ENCODE measurements at regions not wholly inside any gene's neighbourhood (a gene's known extent, or its start where the extent isn't known, plus 50 kb on each side); places are given as distances from the start of the nearest gene placed in this dataset.

- no peaks in the 10 kb centered on the region for H3K9me3 ChIP-seq (ENCODE audit: control insufficient read depth, insufficient read depth, low read length)
These were observed 566.5 kb downstream of the LRFN5 start for GRCh38 chr14:42173206-42173605.

GRCh38 chr14:42172304-42172703 is 565.6 kb downstream of the LRFN5 start:
- H3K9me3 ChIP-seq (ENCODE audit: control insufficient read depth, insufficient read depth, low read length): no peaks in the 10 kb centered on the region
- H3K9ac ChIP-seq (ENCODE audit: low read depth, low read length): no peak overlapping the region
- no peaks in the 10 kb centered on the region for H3K4me1 ChIP-seq (ENCODE audit: insufficient read depth, low read length)
- H3K36me3 ChIP-seq (ENCODE audit: insufficient read depth, low read length): no peaks in the 10 kb centered on the region

More at GRCh38 chr14:42173206-42173605, 566.5 kb downstream of the LRFN5 start:
- Histone ChIP-seq H3K36me3 (ENCODE audit: insufficient read depth, low read length) (no peaks in the 10 kb centered on the region), H3K9ac (ENCODE audit: low read depth, low read length) (no peak overlapping the region), H3K4me1 (ENCODE audit: insufficient read depth, low read length) (no peaks in the 10 kb centered on the region)

DNA sequence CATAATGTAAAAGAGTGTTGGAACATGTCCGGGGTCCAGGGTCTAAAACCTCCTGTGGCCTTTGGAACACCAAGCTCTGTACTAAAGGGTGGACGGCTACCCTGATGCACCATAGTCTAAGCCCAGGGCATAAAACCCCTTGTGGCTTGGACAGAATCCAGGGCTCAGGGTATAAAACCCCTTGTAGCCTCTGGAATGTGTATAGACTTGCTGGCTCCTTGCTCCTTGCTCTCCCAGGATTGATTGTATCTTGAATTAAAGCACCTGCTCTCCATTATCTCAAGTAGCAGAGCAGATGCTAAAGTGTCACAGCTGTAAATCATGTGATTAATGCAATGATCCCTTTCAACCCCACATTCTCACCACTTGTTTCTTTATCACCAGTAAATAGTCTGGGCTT is 556.5 kb downstream of the LRFN5 start:
- H3K9me3 ChIP-seq (ENCODE audit: control insufficient read depth, insufficient read depth, low read length): no peaks in the 10 kb centered on the region
- H3K36me3 ChIP-seq (ENCODE audit: insufficient read depth, low read length): no peaks in the 10 kb centered on the region
- H3K9ac ChIP-seq (ENCODE audit: low read depth, low read length): no peak overlapping the region
- H3K4me1 ChIP-seq (ENCODE audit: insufficient read depth, low read length): no peaks in the 10 kb centered on the region

DNA sequence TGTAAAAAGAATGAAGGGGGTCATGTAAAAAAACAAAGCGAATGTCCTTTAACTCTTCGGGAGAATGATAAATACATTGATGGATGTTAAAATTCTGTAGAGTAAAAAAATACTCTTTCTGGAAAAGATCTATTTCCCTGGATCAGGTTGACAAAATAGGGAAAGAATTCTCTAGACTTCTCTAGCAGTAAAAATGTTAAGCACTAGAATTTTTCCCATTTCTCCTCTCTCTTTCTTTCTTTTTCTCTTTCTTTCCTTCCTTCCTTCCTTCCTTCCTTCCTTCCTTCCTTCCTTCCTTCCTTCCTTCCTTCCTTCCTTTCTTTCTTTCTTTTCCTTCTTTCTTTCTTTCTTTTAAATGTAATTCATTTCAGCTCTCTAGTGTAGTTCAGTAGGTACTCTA is 552.5 kb downstream of the LRFN5 start:
- Histone ChIP-seq H3K9me3 (ENCODE audit: control insufficient read depth, insufficient read depth, low read length) (no peaks in the 10 kb centered on the region), H3K4me1 (ENCODE audit: insufficient read depth, low read length) (no peaks in the 10 kb centered on the region), H3K9ac (ENCODE audit: low read depth, low read length) (no peak overlapping the region), H3K36me3 (ENCODE audit: insufficient read depth, low read length) (no peaks in the 10 kb centered on the region)

GRCh38 chr14:42149609-42150261 is 543.1 kb downstream of the LRFN5 start:
- Histone ChIP-seq H3K4me1 (ENCODE audit: insufficient read depth, low read length) (no peaks in the 10 kb centered on the region), H3K36me3 (ENCODE audit: insufficient read depth, low read length) (no peaks in the 10 kb centered on the region), H3K9ac (ENCODE audit: low read depth, low read length) (no peak overlapping the region), H3K9me3 (ENCODE audit: control insufficient read depth, insufficient read depth, low read length) (no peaks in the 10 kb centered on the region)

DNA sequence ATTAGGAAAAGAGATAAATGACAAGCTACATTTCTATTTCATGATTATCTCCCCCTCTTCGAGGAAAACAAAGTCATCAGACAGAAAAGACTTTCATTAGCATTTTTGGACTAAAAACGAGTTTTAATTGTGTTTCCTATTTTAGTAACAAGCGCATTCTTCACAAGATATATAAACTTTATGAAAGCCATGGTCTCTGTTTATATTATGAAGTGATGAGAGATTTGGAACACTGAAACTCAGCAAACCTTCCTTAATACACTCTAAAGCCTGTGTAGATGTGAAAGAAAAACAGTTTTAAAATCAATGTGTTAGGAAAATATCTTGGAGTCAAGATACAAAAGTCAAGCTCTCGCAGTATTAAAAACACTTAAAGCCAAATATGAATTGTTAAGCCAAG is 539.1 kb downstream of the LRFN5 start:
- H3K36me3 ChIP-seq (ENCODE audit: insufficient read depth, low read length): no peaks in the 10 kb centered on the region
- no peaks in the 10 kb centered on the region for H3K9me3 ChIP-seq (ENCODE audit: control insufficient read depth, insufficient read depth, low read length)
- no peaks in the 10 kb centered on the region for H3K4me1 ChIP-seq (ENCODE audit: insufficient read depth, low read length)
- no peak overlapping the region for H3K9ac ChIP-seq (ENCODE audit: low read depth, low read length)

GRCh38 chr14:42143114-42143513 is 536.4 kb downstream of the LRFN5 start:
- H3K4me1 ChIP-seq (ENCODE audit: insufficient read depth, low read length): no peaks in the 10 kb centered on the region
- H3K9me3 ChIP-seq (ENCODE audit: control insufficient read depth, insufficient read depth, low read length): no peaks in the 10 kb centered on the region
- H3K9ac ChIP-seq (ENCODE audit: low read depth, low read length): no peak overlapping the region
- no peaks in the 10 kb centered on the region for H3K36me3 ChIP-seq (ENCODE audit: insufficient read depth, low read length)

DNA sequence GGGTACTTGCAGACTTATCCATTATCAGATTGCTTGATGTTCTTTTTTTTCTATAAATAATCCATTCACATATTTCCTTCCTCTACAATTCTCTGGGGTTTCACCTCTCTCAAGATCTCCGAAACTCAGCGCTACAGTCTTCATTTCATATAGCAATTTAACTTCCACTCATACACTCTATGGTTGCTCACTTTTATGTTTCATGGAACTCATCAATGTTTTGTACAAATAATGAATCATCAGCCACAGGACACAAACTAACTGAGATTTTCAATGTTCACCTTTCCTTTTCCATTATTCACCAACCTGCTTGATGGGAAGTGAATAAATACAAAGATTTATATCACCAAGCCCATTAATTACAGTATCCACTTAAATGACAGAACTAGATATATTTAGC is 534.7 kb downstream of the LRFN5 start:
- Histone ChIP-seq H3K36me3 (ENCODE audit: insufficient read depth, low read length) (no peaks in the 10 kb centered on the region), H3K9me3 (ENCODE audit: control insufficient read depth, insufficient read depth, low read length) (no peaks in the 10 kb centered on the region), H3K9ac (ENCODE audit: low read depth, low read length) (no peak overlapping the region), H3K4me1 (ENCODE audit: insufficient read depth, low read length) (no peaks in the 10 kb centered on the region)

- Histone ChIP-seq H3K9me3 (ENCODE audit: control insufficient read depth, insufficient read depth, low read length) (no peaks in the 10 kb centered on the region), H3K9ac (ENCODE audit: low read depth, low read length) (no peak overlapping the region), H3K4me1 (ENCODE audit: insufficient read depth, low read length) (no peaks in the 10 kb centered on the region), H3K36me3 (ENCODE audit: insufficient read depth, low read length) (no peaks in the 10 kb centered on the region)
These were observed 534.2 kb downstream of the LRFN5 start for GRCh38 chr14:42140831-42141279.

DNA sequence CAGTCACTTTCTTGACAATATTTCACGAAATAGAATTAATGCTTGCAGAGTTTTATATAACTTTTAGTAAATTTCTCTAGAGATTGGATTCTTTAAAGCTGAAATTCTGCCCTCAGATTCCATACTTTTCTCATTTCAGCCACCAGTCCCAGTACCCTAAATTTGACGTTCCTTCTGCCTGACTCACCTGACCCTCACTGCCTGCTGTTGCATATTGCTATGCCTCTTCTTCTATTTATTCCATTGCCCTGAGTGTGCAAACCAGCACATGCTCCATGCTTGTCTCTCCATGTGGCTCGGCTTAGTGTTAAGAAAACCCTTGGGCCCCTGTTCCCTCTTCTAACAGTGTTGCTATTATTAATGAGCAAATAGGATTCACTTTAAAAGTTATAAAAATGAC is 533.3 kb downstream of the LRFN5 start:
- H3K4me1 ChIP-seq (ENCODE audit: insufficient read depth, low read length): no peaks in the 10 kb centered on the region
- no peak overlapping the region for H3K9ac ChIP-seq (ENCODE audit: low read depth, low read length)
- H3K9me3 ChIP-seq (ENCODE audit: control insufficient read depth, insufficient read depth, low read length): no peaks in the 10 kb centered on the region
- H3K36me3 ChIP-seq (ENCODE audit: insufficient read depth, low read length): no peaks in the 10 kb centered on the region

GRCh38 chr14:42138406-42138805 is 531.7 kb downstream of the LRFN5 start:
- no peaks in the 10 kb centered on the region for H3K4me1 ChIP-seq (ENCODE audit: insufficient read depth, low read length)
- no peaks in the 10 kb centered on the region for H3K9me3 ChIP-seq (ENCODE audit: control insufficient read depth, insufficient read depth, low read length)
- no peak overlapping the region for H3K9ac ChIP-seq (ENCODE audit: low read depth, low read length)
- no peaks in the 10 kb centered on the region for H3K36me3 ChIP-seq (ENCODE audit: insufficient read depth, low read length)

- no peaks in the 10 kb centered on the region for H3K9me3 ChIP-seq (ENCODE audit: control insufficient read depth, insufficient read depth, low read length)
- H3K4me1 ChIP-seq (ENCODE audit: insufficient read depth, low read length): no peaks in the 10 kb centered on the region
These were observed 524.1 kb downstream of the LRFN5 start for GRCh38 chr14:42130815-42131214.

DNA sequence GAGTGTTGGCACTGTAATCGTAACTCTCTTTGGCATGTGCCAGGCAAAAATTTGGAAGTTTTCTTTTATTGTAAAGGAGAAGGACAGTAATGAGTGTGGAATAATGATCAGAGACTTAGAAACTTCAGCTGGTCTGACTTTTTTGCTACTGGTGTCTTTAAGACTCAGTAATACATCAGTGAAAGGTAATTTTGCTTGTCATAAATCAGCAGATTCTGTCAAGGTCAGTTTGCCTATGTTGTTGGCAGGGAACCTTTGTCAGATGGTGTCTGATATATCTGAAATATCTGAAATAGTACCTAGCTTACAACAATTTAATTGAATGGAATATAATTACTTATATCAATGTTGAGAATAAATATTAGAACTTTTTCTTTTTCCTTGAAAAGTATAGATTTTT is 516.9 kb downstream of the LRFN5 start:
- H3K4me1 ChIP-seq (ENCODE audit: insufficient read depth, low read length): no peaks in the 10 kb centered on the region
- no peaks in the 10 kb centered on the region for H3K36me3 ChIP-seq (ENCODE audit: insufficient read depth, low read length)
- no peak overlapping the region for H3K9ac ChIP-seq (ENCODE audit: low read depth, low read length)
- no peaks in the 10 kb centered on the region for H3K9me3 ChIP-seq (ENCODE audit: control insufficient read depth, insufficient read depth, low read length)

More at GRCh38 chr14:42130815-42131214, 524.1 kb downstream of the LRFN5 start:
- H3K36me3 ChIP-seq (ENCODE audit: insufficient read depth, low read length): no peaks in the 10 kb centered on the region
- no peak overlapping the region for H3K9ac ChIP-seq (ENCODE audit: low read depth, low read length)

- no peaks in the 10 kb centered on the region for H3K36me3 ChIP-seq (ENCODE audit: insufficient read depth, low read length)
- H3K9ac ChIP-seq (ENCODE audit: low read depth, low read length): no peak overlapping the region
- no peaks in the 10 kb centered on the region for H3K4me1 ChIP-seq (ENCODE audit: insufficient read depth, low read length)
- no peaks in the 10 kb centered on the region for H3K9me3 ChIP-seq (ENCODE audit: control insufficient read depth, insufficient read depth, low read length)
These were observed 506.8 kb downstream of the LRFN5 start for GRCh38 chr14:42113358-42114069.

DNA sequence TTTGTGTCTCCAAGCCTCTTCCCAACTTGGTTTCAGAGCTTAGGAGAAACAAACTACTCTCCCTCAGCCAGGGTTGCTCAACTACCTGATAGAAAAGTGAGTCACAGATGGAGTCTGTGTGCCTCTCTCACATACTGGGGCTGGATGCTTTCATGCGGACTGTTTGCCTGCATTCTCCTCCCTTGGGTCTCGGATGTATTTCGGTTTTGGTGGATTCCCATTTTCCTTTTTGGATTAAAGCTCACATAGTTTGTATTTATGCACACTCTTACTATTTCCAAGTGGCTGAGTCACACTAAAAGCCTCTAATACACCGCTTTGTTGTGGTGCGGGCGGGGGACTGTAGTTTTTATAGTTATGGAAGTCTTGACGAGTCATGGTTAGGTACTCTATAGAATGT is 505.4 kb downstream of the LRFN5 start:
- Histone ChIP-seq H3K4me1 (ENCODE audit: insufficient read depth, low read length) (no peaks in the 10 kb centered on the region), H3K36me3 (ENCODE audit: insufficient read depth, low read length) (no peaks in the 10 kb centered on the region), H3K9ac (ENCODE audit: low read depth, low read length) (no peak overlapping the region), H3K9me3 (ENCODE audit: control insufficient read depth, insufficient read depth, low read length) (no peaks in the 10 kb centered on the region)
